Endothelial cell (in vitro differentiated cells): ENCODE measurements at regions not wholly inside any gene's neighbourhood (a gene's known extent, or its start where the extent isn't known, plus 50 kb on each side); places are given as distances from the start of the nearest gene placed in this dataset.
A peak's percentile ranks its signal among the peaks of the same experiment; 100 is the strongest.

Experiments
- DNase-seq: peaks from one replicate; pipeline ENCODE4 v3.0.0; 2021; ENCODE audit warnings: low spot score
- H3K27ac Mint-ChIP-seq: one replicate; pipeline ENCODE4 v1.8.0; 2021; ENCODE audit warnings: mixed read lengths, inconsistent platforms; ENCODE audit not compliant: unreplicated experiment
- H3K27me3 Mint-ChIP-seq: one replicate; pipeline ENCODE4 v1.8.0; 2021; ENCODE audit warnings: mild to moderate bottlenecking, moderate library complexity, mixed read lengths, inconsistent platforms; ENCODE audit not compliant: unreplicated experiment
- H3K36me3 Mint-ChIP-seq: one replicate; pipeline ENCODE4 v1.8.0; 2021; ENCODE audit warnings: mild to moderate bottlenecking, low read depth, mixed read lengths, inconsistent platforms; ENCODE audit not compliant: unreplicated experiment
- H3K4me1 Mint-ChIP-seq: one replicate; pipeline ENCODE4 v1.8.0; 2021; ENCODE audit warnings: mild to moderate bottlenecking, mixed read lengths, inconsistent platforms; ENCODE audit not compliant: unreplicated experiment
- H3K4me3 Mint-ChIP-seq: one replicate; pipeline ENCODE4 v1.8.0; 2021; ENCODE audit warnings: mild to moderate bottlenecking, mixed read lengths, inconsistent platforms; ENCODE audit not compliant: unreplicated experiment
- H3K9me3 Mint-ChIP-seq: one replicate; pipeline ENCODE4 v1.8.0; 2021; ENCODE audit warnings: mixed read lengths, inconsistent platforms; ENCODE audit not compliant: unreplicated experiment
- TF ChIP-seq, protein P1 (sequence below): fragments of 200-600 bp; sonication (generic); IDR thresholded peaks from one replicate; pipeline ENCODE4 v1.5.0; 2021; ENCODE audit warnings: antibody characterized with exemption; ENCODE audit not compliant: unreplicated experiment

- TF ChIP-seq, protein P1, sequence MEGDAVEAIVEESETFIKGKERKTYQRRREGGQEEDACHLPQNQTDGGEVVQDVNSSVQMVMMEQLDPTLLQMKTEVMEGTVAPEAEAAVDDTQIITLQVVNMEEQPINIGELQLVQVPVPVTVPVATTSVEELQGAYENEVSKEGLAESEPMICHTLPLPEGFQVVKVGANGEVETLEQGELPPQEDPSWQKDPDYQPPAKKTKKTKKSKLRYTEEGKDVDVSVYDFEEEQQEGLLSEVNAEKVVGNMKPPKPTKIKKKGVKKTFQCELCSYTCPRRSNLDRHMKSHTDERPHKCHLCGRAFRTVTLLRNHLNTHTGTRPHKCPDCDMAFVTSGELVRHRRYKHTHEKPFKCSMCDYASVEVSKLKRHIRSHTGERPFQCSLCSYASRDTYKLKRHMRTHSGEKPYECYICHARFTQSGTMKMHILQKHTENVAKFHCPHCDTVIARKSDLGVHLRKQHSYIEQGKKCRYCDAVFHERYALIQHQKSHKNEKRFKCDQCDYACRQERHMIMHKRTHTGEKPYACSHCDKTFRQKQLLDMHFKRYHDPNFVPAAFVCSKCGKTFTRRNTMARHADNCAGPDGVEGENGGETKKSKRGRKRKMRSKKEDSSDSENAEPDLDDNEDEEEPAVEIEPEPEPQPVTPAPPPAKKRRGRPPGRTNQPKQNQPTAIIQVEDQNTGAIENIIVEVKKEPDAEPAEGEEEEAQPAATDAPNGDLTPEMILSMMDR, result no peak
- DNase-seq, result no peak
- no peaks in the 10 kb centered on the region for H3K9me3 Mint-ChIP-seq
- H3K36me3 Mint-ChIP-seq, result no peaks in the 10 kb centered on the region
- H3K27me3 Mint-ChIP-seq, result no peaks in the 10 kb centered on the region
- H3K4me3 Mint-ChIP-seq, result no peak overlapping the region
- H3K4me1 Mint-ChIP-seq, result no peaks in the 10 kb centered on the region
- no peak overlapping the region for H3K27ac Mint-ChIP-seq
Measured at GRCh38 chr9:119662329-119662728, 293.1 kb upstream of the BRINP1 start.

- Mint-ChIP-seq H3K27me3 (no peaks in the 10 kb centered on the region), H3K4me3 (no peak overlapping the region), H3K27ac (no peak overlapping the region), H3K9me3 (no peaks in the 10 kb centered on the region), H3K36me3 (no peaks in the 10 kb centered on the region), H3K4me1 (no peaks in the 10 kb centered on the region)
- TF ChIP-seq, protein P1, result no peak
- DNase-seq, result no peak
Measured at GRCh38 chr9:119652931-119653330, 283.7 kb upstream of the BRINP1 start.

DNA sequence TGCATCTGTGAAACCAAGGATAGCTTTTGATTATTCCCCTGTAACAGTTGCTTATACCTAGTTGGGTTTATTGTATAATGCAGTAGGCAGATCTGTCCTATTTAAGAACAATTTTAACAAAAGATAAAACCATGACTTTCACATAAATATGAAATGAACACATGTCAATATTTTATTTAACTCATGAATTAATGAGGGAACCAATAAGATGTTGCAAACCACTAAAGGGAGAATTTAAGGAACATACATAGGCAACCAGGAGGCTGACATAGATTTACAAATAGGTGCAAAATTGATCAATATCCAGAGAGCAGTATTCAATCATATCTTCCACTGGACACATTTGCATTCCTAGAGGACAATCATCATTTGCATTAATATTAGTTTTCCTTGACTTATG lies 280.0 kb upstream of the BRINP1 start:
- no peaks in the 10 kb centered on the region for H3K27me3 Mint-ChIP-seq
- no peak for DNase-seq
- no peaks in the 10 kb centered on the region for H3K4me1 Mint-ChIP-seq
- no peaks in the 10 kb centered on the region for H3K9me3 Mint-ChIP-seq
- no peak overlapping the region for H3K27ac Mint-ChIP-seq
- TF ChIP-seq, protein P1, result no peak
- no peak overlapping the region for H3K4me3 Mint-ChIP-seq
- H3K36me3 Mint-ChIP-seq, result no peaks in the 10 kb centered on the region

DNA sequence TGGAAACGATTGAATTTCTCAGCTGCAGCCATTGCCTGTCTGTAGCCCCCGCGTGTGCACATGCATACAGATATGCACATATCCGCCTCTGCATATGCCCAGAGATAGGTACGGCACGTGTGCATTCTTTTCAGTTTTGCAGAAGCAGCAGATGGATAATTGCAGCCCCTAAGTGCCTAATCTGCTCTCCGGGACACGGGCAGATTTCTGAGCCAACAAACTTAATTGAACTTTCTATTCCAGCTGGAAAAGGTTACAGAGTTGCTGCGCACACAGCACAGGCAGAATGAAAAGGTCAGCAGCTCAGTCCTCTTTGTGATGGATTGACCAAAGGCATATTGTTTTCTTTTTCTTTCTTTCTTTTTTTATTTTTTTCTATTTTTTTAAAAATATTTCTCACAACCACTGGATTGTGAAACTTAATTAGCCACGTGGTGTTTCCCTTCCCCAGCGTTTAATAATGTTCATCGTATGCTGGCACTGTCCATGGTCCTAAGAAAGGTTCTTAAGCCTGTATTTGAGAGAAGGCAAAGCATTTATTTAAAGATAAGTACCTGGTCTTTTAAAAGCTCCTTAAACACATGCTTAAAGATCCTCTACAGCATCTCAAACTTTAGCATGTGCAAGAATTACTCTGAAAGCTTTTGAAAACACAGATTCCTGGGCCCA lies 270.2 kb upstream of the BRINP1 start:
- TF ChIP-seq, protein P1, result no peak
- Mint-ChIP-seq H3K27ac (no peak overlapping the region), H3K4me3 (no peak overlapping the region), H3K27me3 (no peaks in the 10 kb centered on the region), H3K36me3 (no peaks in the 10 kb centered on the region), H3K4me1 (no peaks in the 10 kb centered on the region), H3K9me3 (no peaks in the 10 kb centered on the region)
- DNase-seq, result peak; percentile 8

DNA sequence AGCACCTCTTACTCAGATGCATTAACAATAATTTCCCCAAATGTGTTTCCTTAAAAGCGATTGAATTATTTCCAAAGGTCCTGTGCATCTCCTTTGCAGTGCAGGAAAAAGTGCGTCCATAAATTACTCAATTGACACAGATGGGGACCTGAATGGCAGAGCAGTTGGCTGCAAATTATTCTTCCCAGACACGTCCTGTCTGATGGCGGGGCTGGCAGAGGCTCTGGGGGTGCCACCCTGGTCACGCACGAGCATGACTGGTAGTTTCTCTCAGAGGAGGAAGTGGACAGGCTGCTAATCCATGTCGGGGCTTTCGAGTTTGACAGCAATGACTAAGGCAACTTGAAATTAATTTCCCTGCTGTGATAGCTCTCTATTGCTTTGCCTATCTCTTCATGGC lies 264.8 kb upstream of the BRINP1 start:
- Mint-ChIP-seq H3K27me3 (no peaks in the 10 kb centered on the region), H3K27ac (no peak overlapping the region), H3K36me3 (no peaks in the 10 kb centered on the region), H3K4me1 (no peaks in the 10 kb centered on the region), H3K4me3 (no peak overlapping the region), H3K9me3 (no peaks in the 10 kb centered on the region)
- TF ChIP-seq, protein P1, result no peak
- DNase-seq, result no peak
